Astrocyte of the cerebellum (primary cell): ENCODE measurements at regions not wholly inside any gene's neighbourhood (a gene's known extent, or its start where the extent isn't known, plus 50 kb on each side); places are given as distances from the start of the nearest gene placed in this dataset.

Source experiments
- DNase-seq: peaks from one replicate; pipeline ENCODE4 v3.0.0-alpha.2; 2011; ENCODE audit warnings: low read depth
- H3K4me3 ChIP-seq: 2 replicates; pipeline ENCODE4 v1.5.1; 2011; ENCODE audit warnings: mild to moderate bottlenecking, low read depth, low read length, moderate library complexity
- CTCF ChIP-seq: IDR thresholded peaks from 2 replicates; pipeline ENCODE4 v1.5.1; 2012; ENCODE audit warnings: low read length, low read depth, moderate library complexity, mild to moderate bottlenecking; ENCODE audit errors: missing control alignments
- in situ Hi-C: cut with HindIII; loops from 2 replicates; pipeline ENCODE4 v1.10.0; 2017; ENCODE audit warnings: low sequenced_read_pairs

DNA sequence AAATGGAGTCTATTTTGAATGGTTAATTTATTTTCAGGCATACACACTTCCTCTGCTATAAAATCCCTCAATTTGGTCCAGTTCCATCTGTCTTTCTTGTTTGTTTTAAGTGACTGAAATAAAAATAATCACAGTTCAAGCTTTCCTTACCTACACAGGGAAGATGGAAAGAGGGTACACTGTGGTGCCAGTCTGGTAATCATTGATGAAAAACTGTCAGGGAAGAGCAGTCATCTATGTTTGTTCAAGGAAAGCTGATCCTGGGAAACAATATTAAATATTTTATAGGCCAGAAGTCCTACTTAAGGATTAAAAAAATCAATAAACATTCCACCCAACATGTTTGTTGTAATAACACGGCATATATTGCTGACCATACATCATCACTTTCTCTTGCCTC, 115.2 kb upstream of the KCNMB2 start:
- no peak for DNase-seq
- in situ Hi-C loops: no loop called here
- no peak for TF ChIP-seq CTCF
- H3K4me3 ChIP-seq: no peak overlapping the region

DNA sequence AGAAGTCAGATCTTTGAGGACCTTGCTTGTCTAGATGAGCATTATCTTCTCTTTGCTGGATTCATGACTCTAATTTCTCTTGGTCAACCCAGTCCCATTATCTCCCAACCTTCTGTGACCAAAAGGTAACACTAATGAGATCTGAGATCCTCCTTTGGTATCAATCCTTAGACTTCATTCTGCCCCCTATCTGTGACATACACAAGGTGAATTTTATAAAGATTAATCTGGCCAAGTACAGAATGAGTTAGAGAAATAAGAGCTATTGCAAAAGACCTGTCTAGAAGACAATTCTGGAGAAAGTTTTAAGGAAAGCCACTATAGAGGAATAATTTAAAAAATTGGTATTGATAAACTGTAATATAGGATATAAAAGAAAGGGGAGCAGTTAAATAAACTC, 113.8 kb upstream of the KCNMB2 start:
- no peak for DNase-seq
- in situ Hi-C loops: no loop called here
- H3K4me3 ChIP-seq: no peak overlapping the region
- TF ChIP-seq CTCF: no peak

- in situ Hi-C loops: no loop called here
- DNase-seq: no peak
- TF ChIP-seq CTCF: no peak
- H3K4me3 ChIP-seq: no peak overlapping the region
Measured at GRCh38 chr3:178428037-178428436, 108.2 kb upstream of the KCNMB2 start.

GRCh38 chr3:178434206-178434805, 101.9 kb upstream of the KCNMB2 start:
- in situ Hi-C loops: no loop called here
- no peak for TF ChIP-seq CTCF
- DNase-seq: no peak

GRCh38 chr3:178435575-178435974, 100.7 kb upstream of the KCNMB2 start:
- TF ChIP-seq CTCF: no peak
- DNase-seq: no peak
- no peak overlapping the region for H3K4me3 ChIP-seq
- in situ Hi-C loops: loop anchor here (5.0 kb wide), 1 partner anchor 527 kb away; no protein-coding TSS in a partner anchor

More at GRCh38 chr3:178434206-178434805, 101.9 kb upstream of the KCNMB2 start:
- H3K4me3 ChIP-seq: no peak overlapping the region

DNA sequence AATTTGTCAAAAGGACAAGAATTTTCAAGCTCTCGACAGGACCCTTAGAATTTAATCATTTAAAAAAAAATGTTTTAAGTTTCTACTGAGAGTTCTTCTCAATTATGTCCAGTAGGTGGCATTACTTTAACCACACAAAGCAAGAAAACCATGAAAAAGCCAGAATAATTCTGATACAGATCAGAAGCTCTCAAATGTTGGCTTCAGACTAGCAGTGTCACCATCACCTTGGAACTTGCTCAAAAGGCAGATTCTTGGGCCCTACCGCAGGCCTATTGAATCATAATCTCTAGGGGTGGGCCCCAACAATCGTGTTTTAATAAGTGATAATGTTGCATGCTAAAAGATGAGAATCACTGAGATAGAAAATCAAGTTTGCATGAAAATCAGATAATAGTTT, 99.5 kb upstream of the KCNMB2 start:
- in situ Hi-C loops: loop anchor here (5.0 kb wide), 1 partner anchor 526 kb away; no protein-coding TSS in a partner anchor
- DNase-seq: peak; percentile 46
- TF ChIP-seq CTCF: peak; percentile 42
- no peak overlapping the region for H3K4me3 ChIP-seq

- TF ChIP-seq CTCF: no peak
- in situ Hi-C loops: loop anchor here (5.0 kb wide), 1 partner anchor 525 kb away; no protein-coding TSS in a partner anchor
- no peak overlapping the region for H3K4me3 ChIP-seq
- DNase-seq: no peak
Measured at GRCh38 chr3:178437236-178437635, 99.0 kb upstream of the KCNMB2 start.
